HG03469 (cell line): ENCODE measurements at regions not wholly inside any gene's neighbourhood (a gene's known extent, or its start where the extent isn't known, plus 50 kb on each side); places are given as distances from the start of the nearest gene placed in this dataset.

Experiments
- ATAC-seq: cut with Tn5 transposase; IDR thresholded peaks from one replicate; pipeline ENCODE4 v1.9.1; 2021; ENCODE audit warnings: mild to moderate bottlenecking, moderate library complexity, moderate number of reproducible peaks; ENCODE audit not compliant: unreplicated experiment

GRCh38 chr16:47972246-47972985 is 183.4 kb downstream of the ABCC12 start:
- no peak for ATAC-seq

- no peak for ATAC-seq
These were observed 184.6 kb downstream of the ABCC12 start for GRCh38 chr16:47971225-47971624.

GRCh38 chr16:47970291-47970931 is 185.4 kb downstream of the ABCC12 start:
- no peak for ATAC-seq

- ATAC-seq, result no peak
These were observed 188.4 kb downstream of the ABCC12 start for GRCh38 chr16:47967374-47967773.

GRCh38 chr16:47966325-47966724 is 189.5 kb downstream of the ABCC12 start:
- ATAC-seq, result no peak

GRCh38 chr16:47965439-47965838 is 190.4 kb downstream of the ABCC12 start:
- ATAC-seq, result no peak

GRCh38 chr16:47958726-47959125 is 197.1 kb downstream of the ABCC12 start:
- ATAC-seq, result no peak

- no peak for ATAC-seq
These were observed 198.9 kb downstream of the ABCC12 start for GRCh38 chr16:47956916-47957315.

- no peak for ATAC-seq
These were observed 206.1 kb downstream of the ABCC12 start for GRCh38 chr16:47949714-47950113.

- ATAC-seq, result no peak
These were observed 206.5 kb downstream of the ABCC12 start for GRCh38 chr16:47949276-47949675.

- no peak for ATAC-seq
These were observed 208.1 kb downstream of the ABCC12 start for GRCh38 chr16:47947723-47948122.

- no peak for ATAC-seq
These were observed 209.7 kb downstream of the ABCC12 start for GRCh38 chr16:47946092-47946491.

- no peak for ATAC-seq
These were observed 211.2 kb downstream of the ABCC12 start for GRCh38 chr16:47944589-47944988.

- no peak for ATAC-seq
These were observed 212.6 kb downstream of the ABCC12 start for GRCh38 chr16:47943235-47943634.

- no peak for ATAC-seq
These were observed 215.3 kb downstream of the ABCC12 start for GRCh38 chr16:47940466-47940865.

- no peak for ATAC-seq
These were observed 216.1 kb downstream of the ABCC12 start for GRCh38 chr16:47939680-47940079.

GRCh38 chr16:47938272-47938671 is 217.5 kb downstream of the ABCC12 start:
- no peak for ATAC-seq

GRCh38 chr16:47928008-47928407 is 227.8 kb downstream of the ABCC12 start:
- ATAC-seq, result no peak

- ATAC-seq, result no peak
These were observed 228.5 kb downstream of the ABCC12 start for GRCh38 chr16:47927330-47927729.

GRCh38 chr16:47925811-47926460 is 229.9 kb downstream of the ABCC12 start:
- ATAC-seq, result no peak

GRCh38 chr16:47924950-47925349 is 230.8 kb downstream of the ABCC12 start:
- no peak for ATAC-seq

GRCh38 chr16:47921535-47921934 is 234.3 kb downstream of the ABCC12 start:
- no peak for ATAC-seq
